ENCODE measurements at regions not wholly inside any gene's neighbourhood (a gene's known extent, or its start where the extent isn't known, plus 50 kb on each side); places are given as distances from the start of the nearest gene placed in this dataset.

- DNase-seq (ENCODE audit: low read depth), result no peak
Observed at GRCh38 chr3:28645149-28645548, 296.5 kb upstream of the AZI2 start.

GRCh38 chr3:28646435-28646834 lies 297.8 kb upstream of the AZI2 start:
- DNase-seq (ENCODE audit: low read depth), result no peak

GRCh38 chr3:28649266-28649665 lies 300.6 kb upstream of the AZI2 start:
- DNase-seq (ENCODE audit: low read depth), result no peak

- DNase-seq (ENCODE audit: low read depth), result peak; percentile 41
Observed at GRCh38 chr3:28651159-28651558, 302.5 kb upstream of the AZI2 start.

- no peak for DNase-seq (ENCODE audit: low read depth)
Observed at GRCh38 chr3:28664123-28664522, 315.5 kb upstream of the AZI2 start.

- peak; percentile 86 for DNase-seq (ENCODE audit: low read depth)
Observed at GRCh38 chr3:28667646-28668621, 319.3 kb upstream of the AZI2 start.

- no peak for DNase-seq (ENCODE audit: low read depth)
Observed at GRCh38 chr3:28669870-28670269, 321.2 kb upstream of the AZI2 start.

GRCh38 chr3:28672406-28672805 lies 323.8 kb upstream of the AZI2 start:
- peak; percentile 49 for DNase-seq (ENCODE audit: low read depth)

- no peak for DNase-seq (ENCODE audit: low read depth)
Observed at GRCh38 chr3:28673446-28673845, 324.8 kb upstream of the AZI2 start.

GRCh38 chr3:28674212-28674611 lies 325.6 kb upstream of the AZI2 start:
- no peak for DNase-seq (ENCODE audit: low read depth)

GRCh38 chr3:28677581-28677980 lies 329.0 kb upstream of the AZI2 start:
- DNase-seq (ENCODE audit: low read depth), result no peak

- no peak for DNase-seq (ENCODE audit: low read depth)
Observed at GRCh38 chr3:28678086-28678485, 329.5 kb upstream of the AZI2 start.

GRCh38 chr3:28680050-28680449 lies 331.4 kb upstream of the AZI2 start:
- no peak for DNase-seq (ENCODE audit: low read depth)

GRCh38 chr3:28682121-28682520 lies 333.5 kb upstream of the AZI2 start:
- DNase-seq (ENCODE audit: low read depth), result no peak

GRCh38 chr3:28690176-28690575 lies 341.6 kb upstream of the AZI2 start:
- DNase-seq (ENCODE audit: low read depth), result no peak

- DNase-seq (ENCODE audit: low read depth), result peak; percentile 28
Observed at GRCh38 chr3:28698706-28699105, 350.1 kb upstream of the AZI2 start.

- peak; percentile 19 for DNase-seq (ENCODE audit: low read depth)
Observed at GRCh38 chr3:28699283-28699682, 350.7 kb upstream of the AZI2 start.

- DNase-seq (ENCODE audit: low read depth), result no peak
Observed at GRCh38 chr3:28700728-28701127, 352.1 kb upstream of the AZI2 start.

GRCh38 chr3:28703843-28704242 lies 355.2 kb upstream of the AZI2 start:
- DNase-seq (ENCODE audit: low read depth), result no peak

- DNase-seq (ENCODE audit: low read depth), result no peak
Observed at GRCh38 chr3:28711293-28711692, 362.7 kb upstream of the AZI2 start.

GRCh38 chr3:28716939-28717338 lies 368.3 kb upstream of the AZI2 start:
- no peak for DNase-seq (ENCODE audit: low read depth)

GRCh38 chr3:28718074-28718849 lies 369.6 kb upstream of the AZI2 start:
- DNase-seq (ENCODE audit: low read depth), result peak; percentile 15
